NCI-H446 treated with DMSO at 0.1 percent for 48 hours (cell line): ENCODE measurements at regions not wholly inside any gene's neighbourhood (a gene's known extent, or its start where the extent isn't known, plus 50 kb on each side); places are given as distances from the start of the nearest gene placed in this dataset.

Experiments
- DNase-seq: peaks from one replicate; lab custom pipeline; 2025; lab: John Stamatoyannopoulos, UW

DNA sequence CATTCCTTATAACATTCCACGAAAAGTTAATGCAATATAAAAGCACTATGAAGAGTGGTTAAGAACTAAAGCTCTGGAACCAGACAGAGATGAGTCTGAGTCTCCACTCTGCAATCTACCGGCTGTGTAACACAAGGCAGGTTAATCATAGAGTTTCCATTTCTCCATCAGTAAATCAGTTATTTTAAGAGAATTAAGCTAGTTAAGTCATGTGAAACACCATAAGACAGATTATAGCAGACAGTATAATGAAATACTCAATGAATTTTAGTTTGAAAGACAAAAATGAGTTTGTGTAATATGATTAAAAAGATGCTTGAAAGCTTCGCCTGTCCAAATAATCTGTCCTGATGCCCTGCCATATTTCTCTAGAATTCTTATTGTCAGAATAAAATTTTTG, 282.6 kb upstream of the ACTRT1 start:
- DNase-seq = no peak

DNA sequence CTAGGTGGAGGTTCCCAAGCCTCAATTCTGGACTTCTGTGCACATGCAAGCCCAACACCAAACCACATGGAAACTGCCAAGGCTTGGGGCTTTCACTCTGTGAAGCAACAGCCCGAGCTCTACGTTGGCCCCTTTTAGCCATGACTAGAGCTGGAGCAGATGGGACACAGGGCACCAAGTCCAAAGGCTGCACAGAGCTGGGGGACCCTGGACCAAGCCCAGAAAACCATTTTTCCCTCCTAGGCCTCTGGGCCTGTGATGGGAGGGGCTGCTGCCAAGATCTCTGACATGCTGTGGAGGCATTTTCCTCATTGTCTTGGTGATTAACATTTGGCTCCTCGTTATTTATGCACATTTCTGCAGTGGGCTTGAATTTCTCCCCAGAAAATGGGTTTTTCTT, 258.7 kb upstream of the ACTRT1 start:
- no peak for DNase-seq

DNA sequence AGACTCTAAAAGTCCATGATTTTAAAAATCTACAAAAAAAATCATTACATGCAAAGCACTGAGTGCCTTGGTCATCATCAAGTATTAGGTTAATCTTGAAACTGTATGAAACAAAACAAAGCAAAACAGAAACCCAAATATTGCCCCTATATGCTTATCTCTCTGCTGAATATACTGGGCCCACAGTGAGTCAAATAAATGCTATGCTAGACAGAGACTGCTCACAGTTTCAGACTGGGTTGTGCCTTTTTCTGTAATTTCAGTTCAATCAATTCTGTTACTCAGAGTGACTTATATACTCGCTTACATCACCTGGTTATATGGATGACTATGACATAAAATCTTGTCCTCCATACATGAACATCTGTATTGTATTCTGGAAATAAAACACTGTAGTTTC, 257.1 kb upstream of the ACTRT1 start:
- DNase-seq = no peak

DNA sequence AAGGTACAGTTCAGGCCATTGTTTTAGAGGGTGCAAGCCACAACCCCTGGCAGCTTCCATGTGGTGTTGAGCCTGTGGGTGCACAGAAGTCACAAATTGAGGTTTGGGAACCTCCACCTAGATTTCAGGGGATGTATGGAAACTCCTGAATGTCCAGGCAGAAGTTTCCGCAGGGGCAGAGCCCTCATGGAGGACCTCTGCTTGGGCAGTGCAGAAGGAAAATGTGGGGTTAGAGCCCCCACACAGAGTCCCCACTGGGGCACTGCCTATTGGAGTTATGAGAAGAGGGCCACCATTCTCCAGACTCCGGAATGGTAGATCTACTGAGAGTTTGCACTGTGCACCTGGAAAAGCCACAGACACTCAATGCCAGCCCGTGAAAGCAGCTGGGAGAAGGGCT, 242.0 kb upstream of the ACTRT1 start:
- DNase-seq = no peak

DNA sequence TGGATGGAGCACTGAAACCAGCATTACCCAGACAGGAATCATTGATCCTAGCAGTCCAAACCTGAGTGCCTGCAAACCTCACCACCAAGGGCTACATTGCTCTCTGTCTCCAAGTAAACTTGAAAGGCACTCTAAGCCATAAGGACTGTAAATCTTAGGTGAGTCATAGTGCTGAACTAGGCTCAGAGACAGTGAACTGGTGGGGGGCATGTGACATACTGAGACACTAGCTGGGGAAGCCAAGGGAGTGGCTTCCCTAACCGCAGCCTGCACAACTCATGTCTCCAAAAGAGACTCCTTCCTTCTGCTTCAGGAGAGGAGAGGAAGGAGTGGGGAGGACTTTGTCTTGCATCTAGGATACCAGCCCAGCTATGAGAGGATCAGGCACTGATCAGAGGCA, 235.5 kb upstream of the ACTRT1 start:
- no peak for DNase-seq

DNA sequence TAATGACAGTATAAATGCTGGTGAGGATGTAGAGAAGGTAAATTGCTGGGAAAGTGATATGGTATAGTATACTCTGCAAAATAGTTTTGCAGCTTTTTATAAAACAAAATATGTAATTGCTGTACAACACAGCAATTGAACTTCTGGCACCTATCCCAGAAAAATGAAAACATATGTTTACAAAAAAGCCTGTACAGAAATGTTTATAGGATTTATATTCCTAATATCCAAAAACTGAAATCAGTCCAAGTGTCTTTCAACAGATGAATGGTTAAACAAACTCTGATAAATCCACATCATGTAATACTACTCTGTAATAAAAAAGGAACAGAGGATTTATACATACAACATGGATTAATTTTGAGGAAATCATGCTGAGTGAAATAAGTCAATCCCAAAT, 198.4 kb upstream of the ACTRT1 start:
- DNase-seq = no peak

DNA sequence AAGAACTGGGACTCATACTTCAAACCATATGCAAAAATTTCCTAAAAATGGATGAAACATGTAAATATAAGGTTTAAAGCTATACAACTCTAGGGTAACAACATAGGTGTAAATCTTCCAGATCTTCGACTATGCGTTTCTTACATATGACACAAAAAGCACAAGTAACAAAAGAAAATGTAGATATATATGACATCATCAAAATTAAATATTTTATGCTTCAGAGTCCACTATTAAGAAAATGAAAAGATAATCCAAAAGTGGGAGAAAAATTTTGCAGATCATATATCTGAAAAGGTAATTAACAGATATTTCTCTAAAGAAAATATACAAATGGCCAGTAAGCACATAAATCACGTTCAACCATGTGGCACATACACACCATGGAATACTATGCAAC, 164.2 kb upstream of the ACTRT1 start:
- DNase-seq = no peak

DNA sequence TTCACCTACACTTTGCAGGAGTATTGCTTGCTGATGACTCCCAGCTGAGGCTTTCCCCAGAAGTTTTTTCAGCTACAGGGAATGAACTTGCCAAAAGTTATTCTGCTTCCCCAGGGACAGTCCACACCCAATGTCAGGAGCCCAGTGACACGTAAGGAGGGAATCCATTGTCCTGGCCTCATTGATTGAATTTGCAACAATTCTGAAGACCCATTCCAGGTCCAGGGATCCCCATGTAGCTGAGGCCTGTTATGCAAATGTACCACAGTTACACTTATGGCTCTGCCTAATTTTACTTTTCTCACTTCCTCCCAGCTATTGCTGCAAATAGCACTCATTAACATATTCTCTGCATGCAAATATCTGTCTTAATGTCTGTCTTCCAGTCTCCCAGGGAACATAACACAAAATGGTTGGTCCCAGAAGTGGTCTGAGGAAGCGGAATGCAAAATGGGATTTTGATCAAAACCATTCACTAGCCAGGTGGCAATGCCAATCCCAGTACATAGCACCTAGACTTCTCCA, 113.7 kb upstream of the ACTRT1 start:
- no peak for DNase-seq

DNA sequence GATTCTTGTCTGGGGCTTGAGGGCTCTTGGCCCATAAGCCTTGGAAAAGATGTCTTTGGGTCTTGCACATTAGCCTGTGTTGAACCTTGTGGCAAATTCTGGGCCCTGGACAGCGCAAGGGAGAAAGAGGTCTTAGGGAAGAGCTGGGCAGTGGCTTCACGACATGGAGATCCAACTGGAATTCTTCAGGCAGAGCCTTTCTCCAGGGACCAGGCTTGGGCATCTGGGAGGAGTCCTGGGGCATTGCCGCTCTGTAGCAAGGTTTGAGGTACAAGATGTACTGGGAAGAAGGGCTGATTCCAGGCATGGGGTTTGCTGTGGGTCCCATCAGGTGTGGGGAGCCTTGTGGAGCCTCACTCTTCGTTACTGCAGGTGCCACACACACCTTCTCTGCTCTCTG, 104.0 kb upstream of the ACTRT1 start:
- DNase-seq = no peak

DNA sequence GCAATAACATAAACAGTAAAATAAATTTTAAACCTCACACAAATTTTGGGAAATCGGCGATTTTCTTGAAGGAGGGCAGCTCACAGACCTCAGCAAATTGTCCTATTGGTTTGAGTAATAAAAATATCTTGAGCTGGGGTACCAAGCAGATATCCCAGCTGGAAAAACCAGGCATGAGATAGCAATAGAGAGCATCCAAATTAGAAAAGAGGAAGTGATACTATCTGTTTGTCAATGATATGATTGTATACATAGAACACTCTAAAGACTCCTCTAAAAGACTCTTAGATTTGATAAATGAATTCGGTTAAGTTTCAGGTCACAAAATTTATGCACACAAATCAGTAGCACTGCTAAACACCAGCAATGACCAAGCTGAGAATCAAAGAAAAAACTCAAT, 90.5 kb upstream of the ACTRT1 start:
- no peak for DNase-seq

DNA sequence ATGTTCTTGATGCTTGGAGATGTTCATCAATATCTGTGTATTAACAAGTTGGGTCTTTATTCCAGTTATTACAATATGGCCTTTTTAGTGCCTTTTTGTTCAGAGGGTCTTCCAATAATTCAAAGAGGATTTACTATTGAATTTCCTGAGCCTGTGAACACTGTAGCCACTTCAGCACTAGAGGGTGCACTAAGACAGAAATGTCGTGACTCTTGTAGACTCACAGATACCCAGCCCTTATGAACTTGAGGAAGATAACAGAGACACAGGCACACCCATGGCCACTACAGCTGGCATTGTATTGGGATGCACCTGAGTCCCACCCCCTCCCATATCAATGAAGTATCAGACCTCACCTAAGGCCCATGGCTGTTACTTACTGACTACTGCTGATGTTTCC, 54.4 kb upstream of the ACTRT1 start:
- DNase-seq = no peak

DNA sequence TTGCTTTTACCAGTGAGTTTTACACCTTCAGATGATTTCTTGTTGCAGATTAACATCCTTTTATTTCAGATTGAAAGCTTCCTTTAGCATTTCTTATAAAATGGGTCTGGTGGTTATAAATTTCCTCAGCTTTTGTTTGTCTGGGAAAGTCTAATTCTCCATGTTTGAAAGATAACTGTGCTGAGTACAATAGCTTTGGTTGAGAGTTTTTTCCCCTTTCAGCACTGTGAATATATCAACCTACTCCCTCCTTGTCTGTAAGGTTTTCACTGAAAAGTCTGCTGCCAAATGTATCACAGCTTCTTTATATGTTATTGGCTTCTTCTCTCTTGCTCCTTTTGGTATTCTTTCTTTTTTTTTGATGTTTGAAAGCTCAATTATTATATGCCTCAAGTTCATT, 53.5 kb upstream of the ACTRT1 start:
- DNase-seq = no peak
